Neural progenitor cell (in vitro differentiated cells): ENCODE measurements at regions not wholly inside any gene's neighbourhood (a gene's known extent, or its start where the extent isn't known, plus 50 kb on each side); places are given as distances from the start of the nearest gene placed in this dataset.

Experiments
- DNase-seq: peaks from one replicate; pipeline ENCODE4 v3.0.0-alpha.2; 2016; ENCODE audit warnings: low spot score
- H2AFZ ChIP-seq: fragments of 200-600 bp; sonication (generic); replicated peaks from 2 replicates; pipeline ENCODE4 v1.6.1; 2016; ENCODE audit warnings: antibody characterized with exemption
- H3F3A ChIP-seq: fragments of 200-600 bp; sonication (generic); 2 replicates; pipeline ENCODE4 v1.6.1; 2016; ENCODE audit warnings: antibody characterized with exemption, low read depth
- H3K27ac ChIP-seq: fragments of 200-600 bp; sonication (generic); 2 replicates; pipeline ENCODE4 v1.5.1; 2016; ENCODE audit warnings: mild to moderate bottlenecking
- H3K27me3 ChIP-seq: fragments of 200-600 bp; sonication (generic); 2 replicates; pipeline ENCODE4 v1.6.1; 2016; ENCODE audit warnings: mild to moderate bottlenecking, moderate library complexity
- H3K36me3 ChIP-seq: fragments of 200-600 bp; sonication (generic); 2 replicates; pipeline ENCODE4 v1.5.1; 2016
- H3K4me1 ChIP-seq: fragments of 200-600 bp; sonication (generic); 2 replicates; pipeline ENCODE4 v1.6.1; 2016; ENCODE audit warnings: mixed run types
- H3K4me2 ChIP-seq: fragments of 200-600 bp; sonication (generic); 2 replicates; pipeline ENCODE4 v1.6.1; 2016
- H3K4me3 ChIP-seq: fragments of 200-600 bp; sonication (generic); 2 replicates; pipeline ENCODE4 v1.5.1; 2016
- H3K79me2 ChIP-seq: fragments of 200-600 bp; sonication (generic); 2 replicates; pipeline ENCODE4 v1.6.1; 2016; ENCODE audit warnings: low read depth
- H3K9ac ChIP-seq: fragments of 200-600 bp; sonication (generic); 2 replicates; pipeline ENCODE4 v1.6.1; 2016
- H3K9me3 ChIP-seq: fragments of 200-600 bp; sonication (generic); 2 replicates; pipeline ENCODE4 v1.5.1; 2016; ENCODE audit warnings: low read depth
- H4K20me1 ChIP-seq: fragments of 200-600 bp; sonication (generic); 2 replicates; pipeline ENCODE4 v1.6.1; 2016; ENCODE audit warnings: low read depth
- H3K27ac Mint-ChIP-seq: 3 replicates; pipeline ENCODE4 v1.8.0; 2021; ENCODE audit warnings: mixed read lengths
- H3K27me3 Mint-ChIP-seq: 2 replicates; pipeline ENCODE4 v1.8.0; 2022; ENCODE audit warnings: low read depth, mild to moderate bottlenecking, inconsistent platforms, moderate library complexity, mixed read lengths; ENCODE audit not compliant: insufficient read depth
- H3K36me3 Mint-ChIP-seq: 3 replicates; pipeline ENCODE4 v1.8.0; 2021; ENCODE audit warnings: mixed read lengths
- H3K4me1 Mint-ChIP-seq: 3 replicates; pipeline ENCODE4 v1.8.0; 2021; ENCODE audit warnings: mixed read lengths
- H3K4me3 Mint-ChIP-seq: 3 replicates; pipeline ENCODE4 v1.8.0; 2021; ENCODE audit warnings: mild to moderate bottlenecking, moderate library complexity, mixed read lengths
- H3K9me3 Mint-ChIP-seq: 3 replicates; pipeline ENCODE4 v1.8.0; 2020; ENCODE audit warnings: mixed read lengths
- CTCF ChIP-seq: fragments of 200-600 bp; sonication (generic); IDR thresholded peaks from 2 replicates; pipeline ENCODE4 v1.5.1; 2017; ENCODE audit warnings: antibody characterized with exemption, mild to moderate bottlenecking
- EZH2 ChIP-seq: fragments of 200-600 bp; sonication (generic); IDR thresholded peaks from 2 replicates; pipeline ENCODE4 v1.6.1; 2017; ENCODE audit warnings: antibody characterized with exemption, mild to moderate bottlenecking, moderate library complexity
- EZH2phosphoT487 ChIP-seq: fragments of 200-600 bp; sonication (generic); IDR thresholded peaks from 2 replicates; pipeline ENCODE4 v1.6.1; 2017; ENCODE audit warnings: antibody characterized with exemption

GRCh38 chr2:176409671-176410070, 140.4 kb downstream of the MTX2 start:
- H3K36me3 ChIP-seq = no peaks in the 10 kb centered on the region
- H3K4me1 Mint-ChIP-seq = no peaks in the 10 kb centered on the region
- no peaks in the 10 kb centered on the region for H3K27me3 ChIP-seq
- no peak overlapping the region for H3K27ac ChIP-seq
- H4K20me1 ChIP-seq = no peaks in the 10 kb centered on the region
- no peak overlapping the region for H3K4me3 Mint-ChIP-seq
- H3K27ac Mint-ChIP-seq = no peak overlapping the region
- H3K9ac ChIP-seq = no peak overlapping the region
- H3F3A ChIP-seq = no peaks in the 10 kb centered on the region
- H3K4me1 ChIP-seq = no peaks in the 10 kb centered on the region
- H3K4me2 ChIP-seq = no peak overlapping the region
- peaks cover 3% of the 10 kb centered on the region for H3K27me3 Mint-ChIP-seq
- TF ChIP-seq EZH2 (no peak), CTCF (no peak), EZH2phosphoT487 (no peak)
- no peaks in the 10 kb centered on the region for H3K36me3 Mint-ChIP-seq
- H3K9me3 Mint-ChIP-seq = no peaks in the 10 kb centered on the region
- H3K4me3 ChIP-seq = no peak overlapping the region
- no peaks in the 10 kb centered on the region for H3K79me2 ChIP-seq
- no peak for DNase-seq
- H3K9me3 ChIP-seq = no peaks in the 10 kb centered on the region
- no peak overlapping the region for H2AFZ ChIP-seq

DNA sequence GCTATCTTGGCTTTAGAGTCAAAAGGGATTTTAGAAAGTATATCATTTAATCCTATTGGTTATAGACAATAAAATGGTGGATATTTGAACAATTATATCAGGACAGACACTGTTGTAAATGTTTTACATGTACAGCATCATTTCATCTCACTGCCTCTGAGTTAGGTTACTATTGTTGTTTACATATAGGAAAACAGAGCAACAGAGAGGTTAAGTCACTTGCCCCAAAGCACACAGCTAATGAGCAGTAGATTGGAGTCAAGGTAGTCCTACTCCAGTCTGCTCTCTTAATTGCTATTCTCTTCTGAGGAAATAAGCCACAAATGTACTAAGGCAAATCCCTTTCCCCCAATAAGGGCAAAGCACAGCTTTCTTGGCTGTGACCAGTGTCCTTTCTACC, 142.9 kb downstream of the MTX2 start:
- Mint-ChIP-seq H3K4me1 (peaks cover 16% of the 10 kb centered on the region), H3K4me3 (no peak overlapping the region), H3K9me3 (no peaks in the 10 kb centered on the region), H3K27me3 (peaks cover 3% of the 10 kb centered on the region), H3K36me3 (no peaks in the 10 kb centered on the region), H3K27ac (no peak overlapping the region)
- Histone ChIP-seq H3F3A (peaks cover 11% of the 10 kb centered on the region), H3K9me3 (no peaks in the 10 kb centered on the region), H3K4me1 (peaks cover 14% of the 10 kb centered on the region), H3K79me2 (no peaks in the 10 kb centered on the region), H3K4me2 (no peak overlapping the region), H4K20me1 (no peaks in the 10 kb centered on the region), H3K36me3 (no peaks in the 10 kb centered on the region), H3K4me3 (no peak overlapping the region), H3K27ac (no peak overlapping the region), H3K9ac (no peak overlapping the region), H3K27me3 (no peaks in the 10 kb centered on the region), H2AFZ (no peak overlapping the region)
- no peak for TF ChIP-seq EZH2
- no peak for TF ChIP-seq CTCF
- no peak for TF ChIP-seq EZH2phosphoT487
- DNase-seq = no peak

GRCh38 chr2:176413786-176414185, 144.5 kb downstream of the MTX2 start:
- Histone ChIP-seq H3K4me2 (no peak overlapping the region), H3K79me2 (no peaks in the 10 kb centered on the region), H3K9ac (no peak overlapping the region), H3K4me1 (peaks cover 14% of the 10 kb centered on the region), H2AFZ (no peak overlapping the region), H3K27me3 (no peaks in the 10 kb centered on the region), H3K27ac (no peak overlapping the region), H3K36me3 (no peaks in the 10 kb centered on the region), H3K4me3 (no peak overlapping the region), H3K9me3 (no peaks in the 10 kb centered on the region), H3F3A (peaks cover 11% of the 10 kb centered on the region), H4K20me1 (no peaks in the 10 kb centered on the region)
- DNase-seq = no peak
- TF ChIP-seq EZH2 (no peak), EZH2phosphoT487 (no peak), CTCF (no peak)
- no peaks in the 10 kb centered on the region for H3K27me3 Mint-ChIP-seq
- no peaks in the 10 kb centered on the region for H3K36me3 Mint-ChIP-seq
- peaks cover 16% of the 10 kb centered on the region for H3K4me1 Mint-ChIP-seq
- H3K4me3 Mint-ChIP-seq = no peak overlapping the region
- H3K9me3 Mint-ChIP-seq = no peaks in the 10 kb centered on the region
- no peak overlapping the region for H3K27ac Mint-ChIP-seq

GRCh38 chr2:176414641-176415040, 145.4 kb downstream of the MTX2 start:
- H3K27ac ChIP-seq = no peak overlapping the region
- no peaks in the 10 kb centered on the region for H4K20me1 ChIP-seq
- Mint-ChIP-seq H3K4me1 (peaks cover 16% of the 10 kb centered on the region), H3K4me3 (no peak overlapping the region), H3K9me3 (no peaks in the 10 kb centered on the region), H3K36me3 (no peaks in the 10 kb centered on the region), H3K27me3 (no peaks in the 10 kb centered on the region), H3K27ac (peak overlapping the region; percentile 31)
- peaks cover 14% of the 10 kb centered on the region for H3K4me1 ChIP-seq
- peaks cover 11% of the 10 kb centered on the region for H3F3A ChIP-seq
- TF ChIP-seq EZH2phosphoT487 (no peak), CTCF (no peak), EZH2 (no peak)
- no peaks in the 10 kb centered on the region for H3K36me3 ChIP-seq
- H2AFZ ChIP-seq = no peak overlapping the region
- no peak overlapping the region for H3K9ac ChIP-seq
- H3K27me3 ChIP-seq = no peaks in the 10 kb centered on the region
- H3K79me2 ChIP-seq = no peaks in the 10 kb centered on the region
- DNase-seq = no peak
- H3K4me3 ChIP-seq = no peak overlapping the region
- no peak overlapping the region for H3K4me2 ChIP-seq
- no peaks in the 10 kb centered on the region for H3K9me3 ChIP-seq
